Astrocyte (in vitro differentiated cells and primary cell): ENCODE measurements at regions not wholly inside any gene's neighbourhood (a gene's known extent, or its start where the extent isn't known, plus 50 kb on each side); places are given as distances from the start of the nearest gene placed in this dataset.

Source experiments
- CTCF ChIP-seq: IDR thresholded peaks from 2 replicates; pipeline ENCODE4 v1.5.1; 2011; ENCODE audit warnings: low read depth, mild to moderate bottlenecking, inconsistent platforms, low read length, moderate library complexity; ENCODE audit not compliant: insufficient read depth
- EZH2 ChIP-seq: IDR thresholded peaks from 2 replicates; pipeline ENCODE4 v1.6.1; 2012; ENCODE audit warnings: mild to moderate bottlenecking, low read length, inconsistent platforms; ENCODE audit not compliant: insufficient read depth

DNA sequence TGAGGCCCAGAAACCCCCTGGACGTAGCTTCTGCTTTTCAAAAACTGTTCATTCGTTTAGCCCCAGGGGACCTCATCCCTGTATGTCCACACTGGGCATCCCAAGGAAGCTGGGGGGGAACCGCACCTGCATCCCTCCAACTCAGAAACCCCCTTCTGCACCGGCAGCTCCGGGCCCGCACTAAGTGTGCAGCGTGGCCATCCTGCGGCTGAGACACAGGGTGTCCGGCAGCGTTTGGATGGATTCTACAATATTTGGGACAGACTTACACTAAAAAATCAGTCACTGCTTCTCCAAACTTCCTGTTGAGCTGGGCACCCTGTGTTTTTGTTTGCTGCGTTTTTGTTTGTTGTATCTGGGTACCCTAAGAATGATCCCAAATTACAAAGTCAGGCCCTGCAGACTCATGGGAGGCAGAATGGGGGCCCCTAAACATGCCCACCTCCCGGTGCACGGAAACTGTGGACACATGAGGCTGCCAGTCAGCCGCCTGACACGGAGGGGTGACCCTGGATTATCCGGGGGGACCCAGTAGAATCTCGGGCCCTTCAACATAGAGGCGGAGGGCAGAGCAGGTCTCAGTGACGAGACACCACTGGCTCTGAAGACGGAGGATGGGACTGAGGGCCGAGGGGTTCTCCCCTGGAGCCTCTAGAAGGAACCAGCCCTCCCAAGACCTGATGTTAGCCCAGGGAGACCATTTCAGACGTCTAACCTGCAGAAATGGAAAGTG lies 88.2 kb upstream of the BHLHE23 start:
- TF ChIP-seq CTCF (no peak), EZH2 (no peak)
